HuH-7 (cell line): ENCODE measurements at regions not wholly inside any gene's neighbourhood (a gene's known extent, or its start where the extent isn't known, plus 50 kb on each side); places are given as distances from the start of the nearest gene placed in this dataset.
"Not testable (repeated sequence)": the region's sequence is repeated elsewhere in the genome, so short reads cannot be mapped to it uniquely, and the experiment has no call there.

ENCODE experiments used
- DNase-seq: peaks from one replicate; pipeline ENCODE4 v3.0.0; 2011; ENCODE audit warnings: low spot score

DNA sequence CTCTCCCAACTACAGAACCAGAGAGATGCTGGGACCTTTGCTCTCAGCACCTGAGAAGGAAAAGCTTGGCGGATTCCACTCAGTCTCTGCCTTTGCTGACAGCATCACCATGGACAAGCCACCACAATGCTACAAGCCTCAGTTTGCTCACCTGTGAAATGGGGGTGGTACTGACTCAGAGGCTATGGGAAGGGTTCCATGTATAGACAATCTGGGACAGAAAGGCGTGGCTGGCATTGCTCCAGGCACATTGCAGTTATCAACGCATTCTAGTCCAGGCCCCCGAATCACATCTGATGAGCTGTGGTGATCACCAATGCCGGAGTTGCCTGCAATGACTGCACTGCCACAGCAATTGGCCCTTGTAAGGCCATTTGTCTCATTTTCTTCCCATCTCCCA, 72.6 kb downstream of the ISX start:
- DNase-seq, result no peak

DNA sequence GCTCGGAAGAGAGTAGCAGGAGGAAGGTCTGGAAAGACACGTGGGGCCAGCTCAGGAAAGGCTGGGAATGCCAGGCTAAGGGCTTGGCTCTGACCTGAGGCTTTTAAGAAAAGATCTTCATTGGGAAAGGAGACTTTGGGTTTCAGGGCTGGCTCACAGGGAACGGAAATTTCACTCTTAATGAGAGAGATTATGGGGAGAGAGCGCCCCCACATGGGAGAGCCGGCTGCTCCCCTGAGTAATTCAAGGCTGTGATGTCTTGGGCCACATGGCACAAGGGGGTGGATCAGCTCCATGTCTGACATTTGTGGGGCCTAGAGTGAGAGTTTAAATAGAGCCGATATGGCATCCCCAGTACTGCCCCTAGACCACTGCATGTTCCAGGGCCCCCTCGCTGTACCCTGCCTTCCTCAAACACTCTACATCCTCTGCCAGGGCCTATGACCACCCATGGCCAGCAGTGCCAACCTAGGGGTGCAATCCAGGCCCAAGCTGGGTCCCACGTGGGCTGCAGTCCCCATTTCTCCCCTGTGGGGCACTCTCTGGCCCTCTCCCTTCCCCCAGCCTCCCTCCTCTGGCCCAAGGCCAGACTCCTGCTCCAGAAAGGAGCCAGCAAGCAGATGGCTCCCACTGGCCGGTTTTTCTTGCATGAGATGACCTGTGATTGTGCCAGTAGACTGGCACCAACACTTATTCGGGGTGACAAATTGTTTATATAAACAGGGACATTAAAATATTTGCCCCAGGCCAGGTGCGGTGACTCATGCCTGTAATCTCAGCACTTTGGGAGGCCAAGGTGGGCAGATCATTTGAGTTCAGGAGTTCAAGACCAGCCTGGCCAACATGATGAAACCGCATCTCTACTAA, 75.2 kb downstream of the ISX start:
- DNase-seq, result peak; percentile 51

DNA sequence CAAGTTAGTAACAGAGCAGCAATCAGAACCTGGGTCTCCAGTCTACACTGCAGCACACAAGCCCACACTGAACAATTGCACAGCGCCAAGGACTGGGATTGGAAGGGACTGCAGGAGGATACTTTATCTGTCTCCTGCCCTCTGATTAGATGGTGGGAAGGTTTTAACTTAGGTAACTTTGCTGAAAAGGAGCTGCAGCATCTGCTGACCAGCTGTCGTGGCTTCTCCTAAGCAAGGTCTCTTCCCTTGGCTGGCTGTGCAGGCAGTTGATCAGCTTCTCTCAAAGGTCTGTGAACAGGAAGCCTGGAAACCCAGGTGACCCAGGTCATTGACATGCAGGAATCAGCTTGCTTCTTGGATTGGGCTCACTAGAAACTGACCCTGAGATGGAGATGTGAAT, 82.4 kb downstream of the ISX start:
- no peak for DNase-seq

DNA sequence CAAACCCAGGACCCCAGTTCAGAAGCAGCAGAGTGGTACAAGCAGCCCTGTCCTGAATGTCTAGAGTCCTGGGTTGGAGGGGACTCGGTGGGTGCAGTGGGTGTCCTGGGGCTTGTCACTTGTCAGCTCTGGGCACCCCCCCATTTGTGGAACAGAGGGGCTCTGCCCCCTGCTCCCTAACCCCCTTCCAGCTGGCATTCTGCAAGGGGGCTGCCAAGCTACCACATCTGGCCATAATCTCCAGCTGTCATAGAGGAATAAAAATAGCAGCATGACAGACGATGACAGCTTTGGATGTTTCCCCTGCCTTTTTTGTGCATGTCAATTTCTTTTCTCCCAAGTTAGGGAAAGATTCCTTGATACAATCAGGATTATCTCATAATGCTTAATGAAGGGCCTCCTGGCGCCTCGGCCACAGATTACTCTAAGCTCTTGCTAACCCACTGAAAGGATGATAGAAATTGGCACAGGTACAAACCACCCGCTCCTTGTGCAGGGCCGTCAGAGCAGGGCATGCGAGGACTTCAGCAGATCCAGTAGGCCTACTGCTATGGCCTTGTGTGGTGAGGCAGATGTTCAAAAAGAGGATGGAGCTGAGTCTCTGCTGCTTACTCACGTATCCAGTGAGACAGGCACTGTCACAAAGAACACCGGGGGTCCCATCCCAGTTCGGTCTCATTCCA, 83.0 kb downstream of the ISX start:
- no peak for DNase-seq

DNA sequence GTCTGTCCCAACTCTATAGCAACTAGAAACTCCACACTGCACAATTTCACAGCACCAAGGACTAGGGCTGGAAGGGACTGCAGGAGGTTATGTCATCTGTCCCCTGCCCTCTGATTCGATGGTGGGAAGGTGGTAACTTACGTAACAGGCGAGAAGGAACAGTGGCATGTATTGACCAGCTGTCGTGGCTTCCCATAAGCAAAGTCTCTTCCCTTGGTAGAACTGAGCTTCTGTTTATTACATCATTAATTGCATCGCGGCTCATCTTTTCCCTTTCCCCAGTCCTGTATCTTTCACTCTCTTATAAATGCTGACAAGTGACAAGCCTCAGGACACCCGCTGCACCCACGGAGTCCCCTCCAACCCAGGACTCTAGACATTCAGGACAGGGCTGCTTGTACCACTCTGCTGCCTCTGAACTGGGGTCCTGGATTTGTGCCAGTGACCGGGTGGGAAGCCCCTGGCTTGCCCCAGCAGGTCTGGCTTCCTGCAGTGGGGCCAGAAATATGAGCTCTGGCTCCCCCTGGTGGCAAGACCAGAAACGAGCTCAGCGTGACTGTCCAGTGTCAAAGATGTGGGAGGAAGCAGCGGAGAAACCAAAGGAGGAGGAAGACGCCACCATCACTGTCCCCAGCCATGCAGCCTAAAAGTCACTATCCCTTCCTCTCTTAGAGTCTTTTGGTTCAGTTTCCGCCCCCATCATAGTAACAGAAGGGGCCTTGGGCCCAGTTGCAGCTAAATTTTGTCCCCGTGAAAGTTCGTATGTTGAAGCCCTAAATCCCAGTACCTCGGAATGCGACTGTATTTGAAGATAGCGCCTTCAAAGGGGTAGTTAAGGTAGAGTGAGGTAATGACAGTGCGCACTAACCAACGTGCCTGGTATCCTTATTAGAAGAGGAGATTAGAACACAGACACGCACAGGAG, 84.5 kb downstream of the ISX start:
- peak; percentile 52 for DNase-seq

DNA sequence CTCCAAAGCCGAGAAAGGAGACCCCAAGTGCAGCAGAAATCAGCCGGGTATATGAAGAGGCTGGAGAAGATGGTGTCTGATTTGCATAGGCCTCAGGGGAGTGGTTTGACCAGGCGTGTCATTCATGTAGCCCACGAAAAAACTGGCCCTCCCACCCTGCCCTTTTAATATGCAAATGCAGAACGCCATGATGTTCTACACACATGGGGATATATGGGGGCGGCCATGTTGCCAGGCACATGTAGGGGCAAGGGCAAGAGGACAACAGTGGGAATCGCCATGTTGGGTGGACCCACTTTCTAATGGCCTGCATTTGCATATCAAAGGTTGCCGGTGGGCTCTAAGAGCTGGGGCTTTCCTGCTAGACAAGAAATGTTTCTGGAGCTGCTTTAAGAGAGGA, 86.4 kb downstream of the ISX start:
- DNase-seq, result no peak

DNA sequence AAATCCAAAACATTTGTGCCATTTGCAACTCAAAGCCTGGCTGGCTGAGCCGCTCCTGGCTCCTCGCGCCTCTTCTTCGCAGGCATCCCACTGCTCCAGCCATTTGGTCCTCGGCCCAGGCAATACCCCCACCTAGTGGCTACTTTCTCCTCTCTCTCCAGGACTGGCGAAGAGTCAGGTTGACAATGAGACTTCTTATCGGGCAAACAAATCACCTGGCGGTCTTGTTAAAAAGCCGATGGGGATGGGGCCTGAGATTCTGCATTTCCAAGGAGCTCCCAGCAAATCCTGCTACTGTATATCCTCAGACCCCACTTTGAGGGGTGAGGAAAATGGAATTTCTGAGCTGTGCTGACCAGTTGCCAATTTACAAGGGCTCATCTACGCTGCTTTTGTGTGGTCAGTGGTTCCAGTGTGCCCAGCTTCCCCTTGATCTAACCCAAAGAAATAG, 89.0 kb downstream of the ISX start:
- peak; percentile 74 for DNase-seq

DNA sequence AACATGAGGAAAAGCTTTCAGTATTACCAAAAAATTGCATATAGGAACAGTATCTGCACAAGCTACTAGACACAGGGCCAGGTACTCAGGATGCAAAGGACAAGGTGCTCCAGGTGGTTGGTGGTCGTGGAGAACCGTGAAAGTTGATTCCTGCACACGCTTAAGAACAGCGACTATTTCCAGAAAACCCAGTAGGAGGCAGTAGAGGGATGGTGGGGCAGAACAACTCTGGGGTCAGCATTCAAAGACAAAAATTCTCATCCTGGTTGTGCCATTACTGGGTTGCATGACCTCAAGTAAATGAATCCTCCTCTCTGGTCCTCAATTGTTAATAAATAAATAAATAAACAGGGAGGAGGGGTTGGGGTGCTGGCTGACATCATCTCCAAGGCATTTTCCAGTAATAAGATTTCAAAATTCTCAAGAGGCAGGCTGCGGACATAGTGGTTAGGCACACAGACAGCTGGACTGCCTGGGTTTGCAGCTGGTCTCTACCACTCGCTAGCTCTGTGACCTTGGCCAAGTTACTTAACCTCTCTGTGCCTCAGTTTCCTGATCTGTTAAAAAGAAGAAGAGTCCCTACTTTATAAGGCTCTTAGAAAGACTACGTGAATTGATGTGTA, 89.6 kb downstream of the ISX start:
- no peak for DNase-seq

DNA sequence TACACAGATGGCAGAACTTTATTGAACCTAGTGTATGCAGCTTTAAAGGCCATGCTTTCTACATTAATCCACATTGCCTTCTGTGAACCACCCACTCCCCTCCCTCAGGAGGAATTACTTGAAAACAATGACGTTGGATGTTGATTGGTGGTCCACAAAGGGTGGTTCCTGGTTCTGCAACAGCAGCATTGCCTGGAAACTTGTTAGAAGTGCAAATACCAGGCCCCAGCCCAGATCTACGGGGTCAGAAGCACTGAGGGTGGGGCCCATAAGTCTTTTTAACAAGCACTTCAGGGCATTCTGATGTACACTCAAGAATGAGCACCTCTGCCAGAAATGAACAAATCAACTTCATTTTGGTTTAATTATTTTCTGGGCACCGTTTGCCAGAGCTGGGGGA, 91.0 kb downstream of the ISX start:
- no peak for DNase-seq

DNA sequence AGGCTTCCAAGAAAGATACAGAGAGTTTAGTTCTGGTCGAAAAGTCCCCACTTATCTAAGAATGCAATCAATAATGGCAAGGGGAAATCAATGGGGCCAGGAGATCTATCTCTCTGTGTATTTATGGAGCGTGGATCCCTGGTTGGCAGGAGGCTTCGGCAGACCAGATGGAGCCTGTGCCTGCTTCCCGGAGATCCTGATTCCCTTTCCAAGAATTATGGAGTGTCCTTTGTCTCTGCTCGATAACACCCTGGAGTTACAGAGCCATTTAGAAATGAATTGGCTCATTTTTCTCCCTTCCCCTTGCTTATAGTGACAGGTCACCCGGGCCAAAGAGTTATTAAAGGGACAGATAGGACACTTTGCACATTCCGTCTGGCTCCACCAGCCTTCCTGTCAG, 92.4 kb downstream of the ISX start:
- no peak for DNase-seq

DNA sequence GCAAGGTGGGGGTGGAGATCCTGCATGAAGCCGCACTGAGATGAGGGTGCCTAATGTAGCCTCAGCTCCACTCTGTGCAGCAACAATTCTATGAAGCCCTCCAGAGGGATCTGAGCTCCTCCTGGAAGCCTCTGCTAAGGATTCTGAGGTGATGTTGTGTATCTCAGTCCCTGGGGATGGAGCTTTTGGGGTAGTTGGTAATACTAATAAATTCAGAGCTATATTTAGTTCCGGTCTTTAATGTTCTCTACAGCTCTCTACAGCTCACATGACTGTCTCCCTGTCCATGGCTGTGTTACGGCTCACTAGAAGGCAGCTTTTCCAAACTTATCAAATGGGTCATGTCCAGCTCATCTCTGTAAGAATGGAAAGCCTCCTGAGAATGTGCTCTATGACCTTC, 93.4 kb downstream of the ISX start:
- no peak for DNase-seq

DNA sequence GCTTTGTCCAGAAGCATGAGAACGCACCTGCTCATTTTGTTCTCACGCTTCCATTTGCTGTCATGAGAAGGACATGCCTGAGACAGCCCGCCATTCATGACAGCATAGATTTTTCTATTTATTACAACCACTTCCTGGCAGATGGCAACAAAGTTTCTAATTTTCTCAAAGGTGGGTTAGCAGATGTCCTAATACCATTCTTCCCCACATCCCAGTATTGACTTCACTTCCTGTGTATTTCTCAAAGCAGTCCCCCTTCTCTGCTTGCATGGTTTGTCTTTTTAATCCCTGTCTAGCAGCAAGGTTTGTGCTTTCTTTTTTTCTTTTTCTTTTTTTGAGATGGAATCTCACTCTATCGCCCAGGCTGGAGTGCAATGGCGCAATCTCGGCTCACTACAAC, 94.3 kb downstream of the ISX start:
- no peak for DNase-seq

DNA sequence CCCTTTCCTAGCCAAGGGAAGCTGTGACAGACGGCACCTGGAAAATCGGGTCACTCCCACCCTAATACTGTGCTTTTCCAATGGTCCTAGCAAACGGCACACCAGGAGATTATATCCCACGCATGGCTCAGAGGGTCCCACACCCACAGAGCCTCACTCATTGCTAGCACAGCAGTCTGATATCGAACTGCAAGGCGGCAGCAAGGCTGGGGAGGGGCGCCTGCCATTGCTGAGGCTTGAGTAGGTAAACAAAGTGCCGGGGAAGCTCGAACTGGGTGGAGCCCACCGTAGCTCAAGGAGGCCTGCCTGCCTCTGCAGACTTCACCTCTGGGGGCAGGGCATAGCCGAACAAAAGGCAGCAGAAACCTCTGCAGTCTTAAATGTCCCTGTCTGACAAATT, 91.4 kb upstream of the HMGXB4 start:
- DNase-seq, result not testable (repeated sequence)

DNA sequence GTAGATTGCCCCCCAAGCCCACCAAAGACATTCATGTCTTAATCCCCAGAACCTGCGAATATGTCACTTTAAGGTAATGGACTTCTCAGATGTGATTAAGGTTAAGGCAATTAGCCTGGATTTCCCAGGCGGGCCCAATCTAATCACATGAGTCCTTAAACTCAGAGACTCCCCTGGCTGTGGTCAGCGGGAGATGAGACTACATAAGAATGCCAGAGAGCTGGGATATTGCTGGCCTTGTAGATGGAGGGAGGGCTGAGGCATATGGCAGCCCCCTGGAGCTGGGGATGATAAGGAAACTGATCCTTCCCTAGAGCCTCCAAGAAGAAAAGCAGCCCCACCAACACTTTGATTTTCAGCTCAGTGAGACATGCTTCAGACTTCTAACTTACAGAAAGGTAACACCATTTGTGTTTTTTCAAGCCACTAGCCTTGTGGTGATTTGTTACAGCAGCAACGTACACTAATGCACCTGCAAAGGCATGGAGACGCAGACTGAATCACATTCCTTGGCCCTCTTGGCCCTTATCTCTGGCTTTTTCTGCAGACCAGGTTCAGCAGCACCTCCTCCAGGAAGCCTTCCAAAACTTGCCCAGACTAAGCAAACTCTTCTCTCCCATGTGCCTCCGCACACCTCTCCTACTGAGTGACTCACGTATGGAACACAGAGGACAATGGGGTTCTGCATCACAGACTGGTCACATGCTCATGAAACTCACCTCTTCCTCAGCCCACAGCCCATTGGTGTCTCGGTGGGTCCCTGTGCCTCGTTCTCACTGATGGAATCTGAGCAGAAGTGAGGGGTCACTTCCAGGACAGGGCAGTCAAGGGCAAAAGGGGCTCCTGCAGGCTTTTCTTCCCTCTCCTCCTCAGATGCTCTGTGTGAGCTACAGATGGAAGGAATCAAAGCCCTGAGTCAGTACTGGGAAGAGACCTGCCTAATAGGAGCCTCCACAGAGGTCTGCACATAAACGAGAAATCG, 86.3 kb upstream of the HMGXB4 start:
- no peak for DNase-seq

DNA sequence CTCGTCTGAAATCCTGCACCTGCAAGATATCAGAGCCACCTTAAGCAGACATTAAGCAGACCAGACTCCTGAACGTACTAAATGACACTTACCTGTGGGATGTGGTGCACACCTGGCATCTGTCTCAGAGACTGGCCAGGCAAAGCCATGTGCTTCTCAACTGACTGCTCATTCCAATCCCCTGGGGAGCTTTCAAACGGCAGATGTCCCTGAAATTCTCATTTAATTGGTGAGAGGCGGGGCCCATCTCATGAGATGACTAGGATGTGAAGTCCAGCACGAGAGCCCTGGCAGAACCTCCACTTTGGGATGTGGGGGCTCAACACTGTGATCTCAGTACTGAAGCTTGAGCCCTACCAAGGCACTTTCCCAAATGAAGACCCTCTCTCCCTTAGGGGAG, 84.9 kb upstream of the HMGXB4 start:
- DNase-seq, result no peak

DNA sequence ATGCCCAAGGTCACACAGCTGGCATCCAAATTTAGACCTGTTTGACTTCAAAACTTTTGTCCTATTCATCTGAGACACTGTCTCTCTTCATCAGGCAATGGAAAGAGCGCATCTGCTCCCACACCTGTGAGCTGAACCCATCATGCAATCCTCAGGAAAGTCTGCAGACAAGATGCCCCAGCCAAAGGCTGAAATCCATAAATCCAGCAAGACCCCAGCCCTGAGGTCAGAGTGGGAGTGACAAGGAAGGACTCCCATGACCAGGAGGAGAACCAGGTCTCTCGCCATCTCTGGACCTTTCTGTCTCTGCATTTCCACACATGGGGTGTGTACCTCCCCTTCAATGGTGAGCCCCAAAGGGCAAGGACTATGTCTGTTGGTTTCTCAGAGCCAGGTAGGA, 83.6 kb upstream of the HMGXB4 start:
- DNase-seq, result no peak

DNA sequence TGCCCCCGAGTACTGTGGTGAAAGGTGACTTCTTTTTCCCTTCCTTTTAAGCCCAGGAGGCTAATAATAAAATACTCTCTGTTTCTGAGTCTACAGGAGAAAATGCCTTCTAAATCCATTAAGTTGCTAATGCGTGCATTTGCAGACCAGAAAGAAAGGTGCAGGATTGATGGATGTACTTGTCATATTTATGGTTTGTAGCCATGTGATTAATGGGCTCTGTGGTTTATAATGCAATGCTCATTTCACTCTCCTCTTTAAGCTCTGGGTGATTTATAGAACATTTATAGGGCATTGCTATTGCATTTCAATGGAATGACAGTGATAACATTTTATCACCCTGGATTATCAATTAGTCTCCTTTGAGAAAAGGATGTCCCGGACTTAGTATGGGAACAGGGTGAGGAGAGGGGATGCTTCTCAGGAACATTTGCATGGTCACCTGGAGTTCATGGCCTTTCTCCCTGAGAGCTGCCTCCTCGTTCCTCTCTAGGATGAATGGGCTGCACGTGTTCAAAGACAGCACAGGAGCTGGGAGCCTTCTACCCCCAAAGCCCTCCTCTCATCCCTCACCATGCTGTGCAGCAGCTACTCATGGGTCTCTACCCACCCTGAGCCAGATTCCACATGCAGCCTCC, 82.8 kb upstream of the HMGXB4 start:
- no peak for DNase-seq

DNA sequence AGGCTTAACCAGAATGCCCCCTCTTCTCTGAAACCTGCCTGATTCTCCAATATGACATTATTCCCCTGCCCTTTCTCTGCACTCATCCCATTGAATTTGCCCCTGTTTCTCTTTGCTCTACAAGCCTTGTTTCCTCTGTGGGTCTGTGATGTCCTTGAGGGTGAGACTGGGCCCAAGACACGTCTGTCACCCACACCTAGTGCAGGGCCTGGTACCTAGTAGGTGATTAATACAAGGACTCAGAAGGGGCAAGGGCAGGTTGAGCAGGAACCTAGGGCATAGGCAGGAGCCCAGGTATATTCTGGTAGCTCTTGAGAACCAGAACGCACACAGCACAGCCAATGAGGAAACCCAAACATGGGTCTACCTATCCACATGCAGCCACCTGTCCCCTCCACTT, 81.9 kb upstream of the HMGXB4 start:
- DNase-seq, result no peak

DNA sequence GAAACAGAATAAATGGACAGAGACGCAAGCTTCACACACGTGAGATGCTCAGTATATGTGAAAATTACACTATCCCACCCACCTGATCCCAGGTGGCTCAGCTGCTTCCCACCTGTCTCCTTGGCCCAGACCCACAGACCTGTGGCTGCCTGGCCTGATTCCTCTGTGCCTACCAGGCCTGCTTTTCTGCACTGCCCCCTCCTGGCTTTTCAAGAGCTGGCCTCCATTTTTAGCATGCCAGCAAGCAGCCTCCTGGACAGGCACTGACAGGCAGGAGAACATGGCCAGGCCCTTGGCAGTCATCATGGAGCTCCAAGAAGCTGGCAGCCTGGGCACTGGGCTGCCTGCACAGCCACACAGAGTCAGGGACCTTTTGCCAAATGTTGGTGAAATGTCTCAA, 79.5 kb upstream of the HMGXB4 start:
- no peak for DNase-seq

DNA sequence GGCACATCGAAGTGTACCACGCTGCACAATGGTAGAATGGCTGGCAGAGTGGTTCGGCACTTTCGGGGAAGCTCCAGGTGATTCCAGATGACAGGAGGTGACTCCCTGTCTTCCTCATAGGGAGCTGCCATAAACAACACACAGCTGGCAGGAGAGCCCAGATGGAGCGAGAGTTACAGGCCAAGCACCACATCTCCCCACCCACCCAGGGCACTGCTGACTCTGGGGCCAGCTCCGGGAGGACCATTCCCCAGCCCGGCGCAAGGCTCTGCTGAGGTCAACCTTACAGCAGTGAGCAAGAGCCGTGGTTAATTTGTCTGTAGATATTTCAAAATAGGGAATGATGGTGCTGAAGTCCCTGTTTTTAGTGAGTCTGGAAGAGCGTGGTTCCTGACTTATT, 78.8 kb upstream of the HMGXB4 start:
- DNase-seq, result no peak
